ENCODE measurements at regions not wholly inside any gene's neighbourhood (a gene's known extent, or its start where the extent isn't known, plus 50 kb on each side); places are given as distances from the start of the nearest gene placed in this dataset.

DNA sequence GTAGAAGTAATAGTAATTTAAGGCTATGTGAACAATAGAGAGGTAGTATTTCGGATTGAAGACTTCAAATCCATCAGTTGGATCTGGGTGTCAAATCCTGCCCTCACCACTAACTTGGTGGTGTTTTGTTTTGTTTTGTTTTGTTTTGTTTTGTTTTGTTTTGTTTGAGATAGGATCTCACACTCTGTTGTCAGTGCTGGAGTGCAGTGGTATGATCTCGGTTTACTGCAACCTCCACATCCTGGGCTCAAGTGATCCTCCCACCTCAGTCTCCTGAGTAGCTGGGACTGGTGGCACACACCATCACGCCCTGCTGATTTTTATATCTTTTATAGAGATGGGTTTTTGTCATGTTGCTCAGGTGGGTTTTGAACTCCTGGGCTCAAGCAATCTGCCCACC, 129.4 kb upstream of the ZNF217 start:
- TF ChIP-seq, protein P1, sequence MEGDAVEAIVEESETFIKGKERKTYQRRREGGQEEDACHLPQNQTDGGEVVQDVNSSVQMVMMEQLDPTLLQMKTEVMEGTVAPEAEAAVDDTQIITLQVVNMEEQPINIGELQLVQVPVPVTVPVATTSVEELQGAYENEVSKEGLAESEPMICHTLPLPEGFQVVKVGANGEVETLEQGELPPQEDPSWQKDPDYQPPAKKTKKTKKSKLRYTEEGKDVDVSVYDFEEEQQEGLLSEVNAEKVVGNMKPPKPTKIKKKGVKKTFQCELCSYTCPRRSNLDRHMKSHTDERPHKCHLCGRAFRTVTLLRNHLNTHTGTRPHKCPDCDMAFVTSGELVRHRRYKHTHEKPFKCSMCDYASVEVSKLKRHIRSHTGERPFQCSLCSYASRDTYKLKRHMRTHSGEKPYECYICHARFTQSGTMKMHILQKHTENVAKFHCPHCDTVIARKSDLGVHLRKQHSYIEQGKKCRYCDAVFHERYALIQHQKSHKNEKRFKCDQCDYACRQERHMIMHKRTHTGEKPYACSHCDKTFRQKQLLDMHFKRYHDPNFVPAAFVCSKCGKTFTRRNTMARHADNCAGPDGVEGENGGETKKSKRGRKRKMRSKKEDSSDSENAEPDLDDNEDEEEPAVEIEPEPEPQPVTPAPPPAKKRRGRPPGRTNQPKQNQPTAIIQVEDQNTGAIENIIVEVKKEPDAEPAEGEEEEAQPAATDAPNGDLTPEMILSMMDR (IDR thresholded peaks at IDR 0.05): no peak
- TF ChIP-seq POLR2A (IDR thresholded peaks at IDR 0.05): no peak
